Transverse colon (tissue), 4 donors: ENCODE measurements at regions not wholly inside any gene's neighbourhood (a gene's known extent, or its start where the extent isn't known, plus 50 kb on each side); places are given as distances from the start of the nearest gene placed in this dataset.

Experiments
- DNase-seq: peaks from one replicate; pipeline ENCODE4 v3.0.0-alpha.2; 2019
- H3K27ac ChIP-seq, 4 donors: fragments of 200-600 bp; sonication (generic); 2 replicates each; pipeline ENCODE4 v1.5.1; 2016 to 2018; ENCODE audit warnings: inconsistent platforms in 4 of 4
- H3K27me3 ChIP-seq: fragments of 200-600 bp; sonication (generic); 2 replicates; pipeline ENCODE4 v1.5.1; 2017; ENCODE audit warnings: inconsistent platforms
- H3K36me3 ChIP-seq, 4 donors: fragments of 200-600 bp; sonication (generic); 2 replicates each; pipeline ENCODE4 v1.5.1; 2017 to 2019; ENCODE audit warnings: inconsistent platforms in 4 of 4
- H3K4me1 ChIP-seq, 4 donors: fragments of 200-600 bp; sonication (generic); 2 replicates each; pipeline ENCODE4 v1.5.1; 2017 to 2020; ENCODE audit warnings: inconsistent platforms in 4 of 4
- H3K4me3 ChIP-seq, 4 donors: fragments of 200-600 bp; sonication (generic); 1 replicate in 1 of 4; 2 replicates in 3 of 4; pipeline versions ENCODE4 v1.5.1 to v1.6.1; 2017 to 2019; ENCODE audit warnings: inconsistent platforms in 4 of 4
- H3K9me3 ChIP-seq, 2 donors: fragments of 200-600 bp; sonication (generic); 2 replicates each; pipeline ENCODE4 v1.5.1; 2017 to 2019; ENCODE audit warnings: inconsistent platforms in 2 of 2
- CTCF ChIP-seq, 5 experiments: fragments of 200-600 bp in 3 of 5; fragments of 450-650 bp in 2 of 5; sonication (generic) in 3 of 5; IDR thresholded peaks; 1 replicate in 2 of 5; 2 replicates in 3 of 5; pipeline ENCODE4 v1.5.1; 2016 to 2017; ENCODE audit warnings: antibody characterized with exemption in 5 of 5, inconsistent platforms in 3 of 5, mild to moderate bottlenecking in 2 of 5, moderate library complexity in 1 of 5
- EP300 ChIP-seq: sonication (generic); formaldehyde crosslinking; IDR thresholded peaks from one replicate; pipeline ENCODE4 v1.6.1; 2017; ENCODE audit warnings: antibody characterized with exemption, low read depth
- POLR2A ChIP-seq: fragments of 450-650 bp; IDR thresholded peaks from one replicate; pipeline ENCODE4 v1.6.1; 2016; ENCODE audit warnings: antibody characterized with exemption, mild to moderate bottlenecking, moderate library complexity
- POLR2AphosphoS5 ChIP-seq, 3 donors: sonication (generic); formaldehyde crosslinking; IDR thresholded peaks; one replicate each; pipeline ENCODE4 v1.6.1; 2016; ENCODE audit warnings: antibody characterized with exemption in 3 of 3
- WGBS, 2 donors: methylation state at CpG; one replicate each; pipeline ENCODE4 v1.1.5; 2018; ENCODE audit warnings: low coverage in 1 of 2; 5-methylcytosine and 5-hydroxymethylcytosine counted together
- in situ Hi-C, 4 donors: fragments of 200-750 bp; cut with MboI; loops; one replicate each; pipeline versions ENCODE4 v1.15.0 to v1.15.1; 2017; ENCODE audit warnings: low sequenced_read_pairs in 3 of 4, low pct_ligation_motif_present in 1 of 4, low pct_unique_long_range_greater_than_20kb in 1 of 4
- intact Hi-C: fragments of 100-400 bp; cut with DNase I; formaldehyde crosslinking; loops from one replicate; pipeline ENCODE4 v1.15.1; 2023; ENCODE audit warnings: low total_unique reads

GRCh38 chr6:86142326-86142725 lies 499.6 kb upstream of the SYNCRIP start:
- DNase-seq: no peak
- no peak overlapping the region for H3K4me3 ChIP-seq
- in situ Hi-C loops: no loop called here
- intact Hi-C loops: no loop called here
- no peaks in the 10 kb centered on the region for H3K27me3 ChIP-seq
- 24 to 60% methylated on average over 1 to 2 of the region's 2 CpGs for WGBS, 2 donors
- H3K36me3 ChIP-seq: no peaks in the 10 kb centered on the region
- TF ChIP-seq POLR2A (no peak), EP300 (no peak), CTCF (IDR thresholded peaks at IDR 0.05) (no peak), POLR2AphosphoS5 (IDR thresholded peaks at IDR 0.05) (no peak)
- H3K4me1 ChIP-seq: no peaks in the 10 kb centered on the region
- H3K9me3 ChIP-seq: no peaks in the 10 kb centered on the region
- no peak overlapping the region for H3K27ac ChIP-seq

DNA sequence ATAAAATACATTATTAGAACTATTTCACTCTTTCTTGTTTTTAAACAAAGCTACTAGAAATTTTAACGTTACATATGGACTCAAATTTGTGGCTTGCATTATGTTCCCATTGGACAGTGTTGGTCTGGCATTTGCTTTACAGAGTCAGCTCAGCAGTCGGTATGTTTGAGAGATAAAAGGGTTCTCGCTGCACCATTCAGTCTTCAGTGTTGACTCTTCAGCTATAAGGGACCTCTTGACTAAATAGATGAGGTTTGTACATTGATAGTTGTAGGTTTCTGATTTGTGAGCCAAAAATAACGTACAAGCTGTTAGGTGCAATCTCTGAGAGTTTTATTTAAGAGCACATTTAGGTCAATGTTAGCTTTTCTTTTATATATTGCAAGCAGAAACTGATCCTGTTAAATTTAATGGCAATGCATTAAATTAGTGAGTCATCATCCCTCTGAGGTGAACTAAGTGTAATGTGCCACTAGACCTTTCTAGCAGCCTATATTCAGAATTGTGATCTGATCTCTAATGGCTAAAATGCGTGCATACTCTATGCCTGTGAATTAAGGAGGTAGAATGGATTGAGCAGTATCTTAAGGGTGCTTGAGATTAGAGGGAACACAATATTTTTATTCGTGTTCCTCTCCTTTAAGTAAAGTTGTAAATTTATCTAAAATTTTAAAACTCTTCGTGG lies 485.6 kb upstream of the SYNCRIP start:
- H3K36me3 ChIP-seq: no peaks in the 10 kb centered on the region
- H3K27ac ChIP-seq: no peak overlapping the region
- peaks cover 0 to 4% of the 10 kb centered on the region in 2 donors for H3K9me3 ChIP-seq
- intact Hi-C loops: no loop called here
- H3K27me3 ChIP-seq: no peaks in the 10 kb centered on the region
- 44 to 48% methylated on average over 6 to 7 of the region's 7 CpGs for WGBS, 2 donors
- no peak for TF ChIP-seq CTCF (IDR thresholded peaks at IDR 0.05)
- TF ChIP-seq EP300: no peak
- in situ Hi-C loops: no loop called here
- H3K4me1 ChIP-seq: no peaks in the 10 kb centered on the region
- no peak for DNase-seq
- no peak overlapping the region for H3K4me3 ChIP-seq

- H3K27ac ChIP-seq: no peak overlapping the region
- intact Hi-C loops (no loop called here), in situ Hi-C loops (no loop called here)
- H3K4me3 ChIP-seq: no peak overlapping the region
- no peaks in the 10 kb centered on the region for H3K27me3 ChIP-seq
- no peak for DNase-seq
- no peaks in the 10 kb centered on the region for H3K36me3 ChIP-seq
- TF ChIP-seq POLR2A: no peak
- TF ChIP-seq CTCF (IDR thresholded peaks at IDR 0.05): no peak
- TF ChIP-seq EP300: no peak
- no peak for TF ChIP-seq POLR2AphosphoS5 (IDR thresholded peaks at IDR 0.05)
- H3K9me3 ChIP-seq: peaks cover 0 to 4% of the 10 kb centered on the region in 2 donors
- no peaks in the 10 kb centered on the region for H3K4me1 ChIP-seq
Observed at GRCh38 chr6:86122086-86122485, 479.4 kb upstream of the SYNCRIP start.

DNA sequence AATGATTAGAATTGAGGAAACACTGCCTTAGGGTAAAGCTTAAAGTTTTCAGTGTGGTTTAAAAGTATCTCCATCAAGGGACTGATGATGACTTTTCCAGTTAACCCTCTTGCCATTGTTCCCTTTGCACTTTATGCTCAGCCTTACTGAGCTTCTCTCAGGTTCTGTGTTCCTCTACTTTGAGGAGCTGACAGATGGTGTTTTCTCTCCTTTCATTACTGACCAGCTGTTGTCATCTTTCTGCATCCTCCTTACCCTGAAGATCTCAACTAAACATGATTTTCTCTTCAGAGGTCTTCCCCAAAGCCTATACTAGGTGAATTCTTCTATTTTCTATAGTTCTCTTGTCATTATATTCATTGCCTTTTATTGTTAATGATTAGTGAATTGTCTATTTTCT lies 475.6 kb upstream of the SYNCRIP start:
- H3K9me3 ChIP-seq: peaks cover 0 to 4% of the 10 kb centered on the region in 2 donors
- no peaks in the 10 kb centered on the region for H3K27me3 ChIP-seq
- no peak overlapping the region for H3K27ac ChIP-seq
- intact Hi-C loops (no loop called here), in situ Hi-C loops (no loop called here)
- no peaks in the 10 kb centered on the region for H3K4me1 ChIP-seq
- no peak overlapping the region for H3K4me3 ChIP-seq
- DNase-seq: no peak
- no peaks in the 10 kb centered on the region for H3K36me3 ChIP-seq
- TF ChIP-seq EP300: no peak

GRCh38 chr6:86107985-86108384 lies 465.3 kb upstream of the SYNCRIP start:
- peaks cover 10 to 22% of the 10 kb centered on the region in 2 donors for H3K9me3 ChIP-seq
- in situ Hi-C loops: no loop called here
- H3K4me1 ChIP-seq: no peaks in the 10 kb centered on the region
- no peak for TF ChIP-seq CTCF (IDR thresholded peaks at IDR 0.05)
- TF ChIP-seq EP300: no peak
- no peak for TF ChIP-seq POLR2A
- TF ChIP-seq POLR2AphosphoS5 (IDR thresholded peaks at IDR 0.05): no peak
- no peaks in the 10 kb centered on the region for H3K36me3 ChIP-seq
- H3K4me3 ChIP-seq: no peak overlapping the region
- WGBS, 2 donors: 82 to 86% methylated on average over 1 to 2 of the region's 2 CpGs
- H3K27me3 ChIP-seq: no peaks in the 10 kb centered on the region
- no peak for DNase-seq
- H3K27ac ChIP-seq: no peak overlapping the region
- intact Hi-C loops: no loop called here
